CD4-positive, alpha-beta T cell treated with Interleukin-12 subunit alpha and Interleukin-12 subunit beta, for 1 hour (primary cell): ENCODE measurements at regions not wholly inside any gene's neighbourhood (a gene's known extent, or its start where the extent isn't known, plus 50 kb on each side); places are given as distances from the start of the nearest gene placed in this dataset.
"Not testable (repeated sequence)": the region's sequence is repeated elsewhere in the genome, so short reads cannot be mapped to it uniquely, and the experiment has no call there.

Experiments used
- DNase-seq: peaks from one replicate; pipeline ENCODE4 v3.0.0-alpha.2; 2020

- DNase-seq = no peak
These were observed 162.6 kb upstream of the P2RY1 start for GRCh38 chr3:152672320-152672649.

- DNase-seq = no peak
These were observed 158.0 kb upstream of the P2RY1 start for GRCh38 chr3:152676810-152677379.

- no peak for DNase-seq
These were observed 157.4 kb upstream of the P2RY1 start for GRCh38 chr3:152677491-152677890.

GRCh38 chr3:152682477-152682876, 152.5 kb upstream of the P2RY1 start:
- DNase-seq = no peak

GRCh38 chr3:152683521-152683999, 151.4 kb upstream of the P2RY1 start:
- DNase-seq = no peak

DNA sequence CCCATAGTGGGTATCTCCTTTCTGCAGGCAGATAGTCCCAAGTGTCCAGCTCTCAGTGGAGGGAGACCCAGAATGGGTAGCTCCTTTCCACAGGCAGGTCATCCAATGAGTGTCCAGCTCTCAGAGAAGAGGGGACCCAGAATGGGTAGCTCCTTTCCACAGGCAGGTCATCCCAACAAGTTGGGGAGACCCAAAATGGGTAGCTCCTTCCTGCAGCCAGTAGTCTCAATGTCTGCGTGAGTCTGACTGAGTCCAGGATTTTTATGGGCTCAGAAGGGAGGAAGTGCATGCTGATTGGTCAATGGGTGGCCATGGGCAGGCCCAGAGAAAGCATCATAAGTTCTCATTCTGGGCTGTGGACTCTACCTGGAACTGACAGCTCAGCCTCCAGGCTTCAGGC, 150.7 kb upstream of the P2RY1 start:
- no peak for DNase-seq

DNA sequence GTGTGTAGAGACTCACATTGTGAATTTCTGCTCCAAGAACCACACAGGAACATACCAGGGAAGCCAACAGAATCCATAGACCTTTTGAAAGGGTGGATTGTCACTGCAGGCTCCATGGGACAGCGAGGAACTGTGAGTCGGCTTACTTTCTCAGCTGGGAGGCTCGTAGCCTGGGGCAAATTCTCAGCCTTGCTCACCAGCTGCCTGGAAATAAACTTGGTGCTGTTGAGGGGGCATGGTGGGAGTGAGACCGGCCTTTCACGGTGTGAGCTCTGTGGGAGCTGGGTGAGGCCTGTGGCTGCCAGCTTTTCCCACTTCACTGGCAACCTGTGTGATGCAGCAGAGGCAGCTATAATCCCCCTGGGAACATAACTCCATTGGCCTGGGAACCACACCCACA, 146.6 kb upstream of the P2RY1 start:
- DNase-seq = no peak

DNA sequence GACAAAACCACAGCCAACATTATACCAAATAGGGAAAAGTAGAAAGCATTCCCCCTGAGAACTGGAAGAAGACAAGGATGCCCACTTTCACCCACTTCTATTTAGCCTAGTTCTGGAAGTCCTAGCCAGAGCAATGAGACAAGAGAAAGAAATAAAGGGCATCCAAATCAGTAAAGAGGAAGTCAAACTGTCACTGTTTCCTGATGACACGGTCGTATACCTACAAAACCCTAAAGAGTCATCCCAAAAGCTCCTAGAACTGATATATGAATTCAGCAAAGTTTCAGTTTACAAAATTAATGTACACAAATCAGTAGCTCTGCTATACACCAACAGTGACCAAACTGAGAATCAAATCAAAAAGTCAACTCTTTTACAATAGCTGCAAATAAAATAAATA, 142.6 kb upstream of the P2RY1 start:
- DNase-seq = not testable (repeated sequence)

DNA sequence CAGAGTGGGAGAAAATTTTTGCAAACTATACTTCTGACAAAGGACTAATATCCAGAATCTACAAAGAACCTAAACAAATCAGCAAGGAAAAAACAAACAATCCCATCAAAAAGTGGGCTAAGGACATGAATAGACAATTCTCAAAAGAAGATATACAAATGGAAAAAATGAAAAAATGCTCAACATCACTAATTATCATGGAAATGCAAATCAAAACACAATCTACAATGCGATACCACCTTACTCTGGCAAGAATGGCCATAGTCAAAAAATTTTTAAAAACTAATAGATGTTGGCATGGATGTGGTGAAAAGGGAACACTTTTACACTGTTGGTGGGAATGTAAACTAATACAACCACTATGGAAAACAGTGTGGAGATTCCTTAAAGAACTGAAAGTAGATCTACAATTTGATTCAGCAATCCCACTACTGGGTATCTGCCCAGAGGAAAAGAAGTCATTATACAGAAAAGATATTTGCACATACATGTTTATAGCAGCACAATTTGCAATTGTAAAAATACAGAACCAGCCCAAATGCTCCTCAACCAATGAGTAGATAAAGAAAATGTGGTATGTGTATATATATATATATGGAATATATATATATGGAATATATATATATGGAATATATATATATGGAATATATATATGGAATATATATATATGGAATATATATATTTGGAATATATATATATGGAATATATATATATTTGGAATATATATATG, 141.2 kb upstream of the P2RY1 start:
- DNase-seq = not testable (repeated sequence)

DNA sequence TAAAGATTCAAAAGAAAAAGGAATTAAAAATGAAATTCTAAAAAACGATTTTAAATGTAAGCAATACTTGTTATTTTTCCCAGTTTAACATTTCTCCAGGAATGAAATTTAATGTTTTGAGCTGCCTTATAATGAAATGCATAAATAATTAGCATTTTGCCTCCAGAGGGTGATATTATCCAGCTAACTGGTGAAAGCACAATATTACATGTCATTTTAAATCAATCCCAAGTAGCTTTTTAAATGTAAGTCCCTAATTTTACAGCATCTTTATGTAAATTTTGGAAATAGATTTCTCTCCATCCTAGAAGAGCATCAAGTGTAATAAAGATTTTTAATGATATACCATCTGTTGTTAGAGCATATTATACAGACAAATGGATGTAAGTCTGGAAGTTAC, 139.1 kb upstream of the P2RY1 start:
- DNase-seq = no peak

DNA sequence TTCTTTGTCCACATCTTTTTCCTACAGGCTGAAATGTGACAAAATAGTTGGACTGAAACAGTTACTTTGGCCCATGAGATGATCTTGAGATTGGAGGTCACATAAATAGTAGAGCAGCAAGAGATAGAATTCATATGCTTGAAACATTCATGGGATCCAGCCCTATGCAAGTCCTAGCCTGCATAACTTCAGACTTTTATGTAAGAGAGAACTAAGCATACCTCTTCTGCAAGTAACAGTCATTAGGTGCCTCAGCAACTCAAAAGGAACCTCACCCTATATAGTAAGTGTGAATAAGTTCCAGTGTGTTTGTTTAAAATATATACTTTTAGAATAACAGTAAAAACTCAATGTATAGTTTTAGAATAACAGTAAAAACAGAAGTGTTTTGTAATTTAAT, 138.0 kb upstream of the P2RY1 start:
- DNase-seq = no peak

DNA sequence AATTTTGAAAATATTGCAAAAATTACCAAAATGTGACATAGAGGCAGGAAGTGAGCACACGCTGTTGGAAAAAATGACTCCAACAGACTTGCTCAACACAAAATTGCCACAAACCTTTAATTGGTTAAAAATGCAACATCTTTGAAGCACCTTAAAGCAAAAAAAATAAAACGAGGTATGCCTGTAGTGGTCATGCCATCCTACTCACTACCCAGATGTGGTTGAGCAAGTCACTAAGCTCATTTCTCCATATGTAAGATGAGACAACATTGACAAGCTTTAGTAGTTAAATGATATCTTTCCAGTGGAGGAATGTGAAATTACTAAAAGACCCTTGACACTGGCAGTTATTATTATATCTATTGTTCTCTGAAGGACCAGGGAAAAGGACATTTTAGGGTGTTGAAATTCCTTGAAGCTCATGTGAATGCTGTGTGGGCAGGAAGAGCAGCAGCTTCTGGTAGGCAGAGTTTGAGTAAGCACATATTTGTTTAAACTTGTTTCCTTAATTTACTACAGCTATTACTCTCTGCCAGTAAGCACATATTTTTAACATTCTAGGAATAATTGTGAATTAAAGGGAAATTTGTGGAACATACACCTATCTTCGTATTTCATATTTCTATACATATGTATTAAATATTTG, 131.6 kb upstream of the P2RY1 start:
- DNase-seq = no peak

GRCh38 chr3:152706991-152707713, 127.8 kb upstream of the P2RY1 start:
- no peak for DNase-seq

- no peak for DNase-seq
These were observed 125.3 kb upstream of the P2RY1 start for GRCh38 chr3:152709659-152710058.

GRCh38 chr3:152710549-152710948, 124.4 kb upstream of the P2RY1 start:
- DNase-seq = no peak

GRCh38 chr3:152713989-152714388, 120.9 kb upstream of the P2RY1 start:
- DNase-seq = no peak

GRCh38 chr3:152714507-152714906, 120.4 kb upstream of the P2RY1 start:
- no peak for DNase-seq

DNA sequence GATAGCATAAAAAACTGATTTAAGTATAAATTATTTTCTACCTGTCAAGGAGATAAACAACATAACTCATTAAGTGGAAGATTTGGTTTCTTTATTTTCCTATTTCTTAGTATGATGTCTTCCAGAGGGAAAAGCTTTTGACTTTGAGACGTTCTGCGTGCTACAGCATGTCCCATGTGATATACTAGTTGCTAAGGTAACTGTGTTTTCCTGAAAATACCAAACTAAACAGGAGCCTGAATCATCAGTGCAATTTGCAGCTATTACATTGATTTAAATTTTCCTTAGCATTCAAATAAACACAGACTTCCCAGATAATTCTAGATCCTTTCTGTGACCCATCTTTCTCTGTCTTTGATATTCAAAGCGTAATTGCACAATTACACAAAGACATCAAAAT, 117.7 kb upstream of the P2RY1 start:
- no peak for DNase-seq

DNA sequence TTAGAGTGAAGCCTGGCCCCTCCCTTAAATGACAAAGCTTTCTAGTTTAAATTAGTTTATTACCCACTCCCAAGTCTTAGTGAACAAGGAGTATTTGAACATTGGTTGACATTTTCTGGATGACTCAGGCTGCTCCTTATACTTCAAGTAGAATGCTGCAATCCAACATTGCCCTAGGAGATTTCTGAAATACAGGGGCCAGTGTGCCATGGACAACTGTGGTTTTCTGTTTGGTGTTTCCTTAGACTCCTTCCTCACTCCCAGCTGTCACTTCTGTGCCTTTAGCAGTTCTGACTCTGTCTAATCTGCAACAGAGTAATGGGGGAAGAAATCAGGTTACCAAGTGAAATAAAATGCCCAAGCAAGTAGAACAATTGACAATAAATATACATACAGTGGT, 116.1 kb upstream of the P2RY1 start:
- no peak for DNase-seq

DNA sequence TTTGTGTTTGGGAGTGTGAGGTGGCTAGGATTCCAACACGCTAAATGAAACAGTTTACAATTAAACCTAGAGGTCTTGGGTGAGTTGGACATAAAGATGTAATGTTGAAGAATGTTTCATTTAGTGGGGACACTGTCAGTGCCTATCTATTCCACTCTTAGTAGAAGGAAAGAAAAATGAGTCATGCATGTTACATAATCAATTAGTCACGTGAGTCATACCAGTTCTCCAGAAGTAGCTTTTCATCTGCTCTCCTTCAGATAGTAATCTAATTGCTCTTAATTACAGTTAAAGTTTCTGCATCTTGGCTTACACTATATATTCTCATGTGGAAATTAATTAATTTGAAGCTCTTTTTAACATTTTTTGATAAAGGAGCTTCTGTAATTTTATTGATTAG, 115.7 kb upstream of the P2RY1 start:
- DNase-seq = no peak

DNA sequence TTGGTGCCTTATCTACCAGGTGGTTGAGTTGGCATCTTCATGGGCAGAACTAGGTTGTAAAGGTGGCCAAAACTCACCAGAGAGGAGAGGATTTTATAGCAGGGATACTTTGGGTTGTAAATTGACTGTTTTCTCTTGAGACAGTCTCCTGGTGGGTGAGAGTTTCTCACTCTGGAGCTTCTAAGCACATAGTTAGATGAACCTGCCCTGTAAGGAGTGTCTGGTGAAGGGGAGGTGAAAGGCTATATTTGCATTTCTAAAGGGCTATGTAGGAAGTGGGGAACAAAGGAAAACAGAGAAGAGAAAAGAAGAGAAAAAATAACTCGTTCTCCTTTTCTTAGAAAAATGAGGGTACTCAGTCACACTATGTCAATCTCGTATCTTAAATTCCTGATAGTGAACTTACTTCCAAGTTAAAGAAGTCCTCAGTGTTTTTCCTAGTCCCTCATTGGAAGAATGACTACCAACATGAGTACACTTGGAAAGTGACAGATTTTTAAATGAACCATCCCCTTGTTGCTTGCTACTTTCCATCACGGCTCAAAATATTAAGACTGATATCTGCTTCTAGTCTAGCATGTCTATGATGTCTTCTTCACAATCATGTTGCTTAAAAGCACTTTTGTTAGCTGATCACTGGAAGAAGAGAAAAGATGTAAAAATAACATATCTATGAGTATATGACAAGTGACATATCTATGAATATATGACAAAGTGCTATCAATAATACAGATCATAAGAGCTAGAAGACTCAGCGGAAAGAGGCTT, 113.8 kb upstream of the P2RY1 start:
- DNase-seq = no peak

GRCh38 chr3:152724270-152724669, 110.7 kb upstream of the P2RY1 start:
- no peak for DNase-seq
